Gastroesophageal sphincter (tissue), 4 donors: ENCODE measurements at regions not wholly inside any gene's neighbourhood (a gene's known extent, or its start where the extent isn't known, plus 50 kb on each side); places are given as distances from the start of the nearest gene placed in this dataset.
A peak's percentile ranks its signal among the peaks of the same experiment; 100 is the strongest.
"Not testable (repeated sequence)": the region's sequence is repeated elsewhere in the genome, so short reads cannot be mapped to it uniquely, and the experiment has no call there.

Experiments
- ATAC-seq: fragments of 150-250 bp; one replicate; pipeline ENCODE4 v1.9.1; 2016; ENCODE audit warnings: mild to moderate bottlenecking, moderate library complexity
- H3K27ac ChIP-seq, 4 donors: fragments of 200-600 bp; sonication (generic) in 3 of 4; 1 replicate in 3 of 4; 2 replicates in 1 of 4; pipeline ENCODE4 v1.5.1; 2016 to 2019
- H3K27me3 ChIP-seq: fragments of 200-600 bp; sonication (generic); one replicate; pipeline ENCODE4 v1.5.1; 2019
- H3K36me3 ChIP-seq, 2 donors: fragments of 200-600 bp; sonication (generic); one replicate each; pipeline ENCODE4 v1.5.1; 2019; ENCODE audit warnings: control low read depth in 1 of 2
- H3K4me1 ChIP-seq, 3 donors: fragments of 200-600 bp; sonication (generic); 1 replicate in 2 of 3; 2 replicates in 1 of 3; pipeline ENCODE4 v1.5.1; 2016 to 2019; ENCODE audit warnings: control low read depth in 2 of 3
- H3K4me3 ChIP-seq, 2 donors: fragments of 200-600 bp; sonication (generic); one replicate each; pipeline ENCODE4 v1.5.1; 2019; ENCODE audit warnings: mild to moderate bottlenecking in 1 of 2, moderate library complexity in 1 of 2
- H3K9me3 ChIP-seq, 3 donors: fragments of 200-600 bp; sonication (generic); one replicate each; pipeline ENCODE4 v1.5.1; 2017 to 2019; ENCODE audit warnings: control low read depth in 2 of 3
- EP300 ChIP-seq: sonication (generic); formaldehyde crosslinking; IDR thresholded peaks from one replicate; pipeline ENCODE4 v1.6.1; 2017; ENCODE audit warnings: antibody characterized with exemption, mild to moderate bottlenecking
- POLR2A ChIP-seq, 2 donors: fragments of 450-650 bp; IDR thresholded peaks; one replicate each; pipeline ENCODE4 v1.6.1; 2017; ENCODE audit warnings: antibody characterized with exemption in 2 of 2, mild to moderate bottlenecking in 2 of 2, moderate library complexity in 1 of 2
- POLR2AphosphoS5 ChIP-seq: sonication (generic); formaldehyde crosslinking; IDR thresholded peaks from one replicate; pipeline ENCODE4 v1.6.1; 2017; ENCODE audit warnings: antibody characterized with exemption
- WGBS, 2 donors: methylation state at CpG; one replicate each; pipeline ENCODE4 v1.1.5; 2018; ENCODE audit warnings: low coverage in 1 of 2; 5-methylcytosine and 5-hydroxymethylcytosine counted together
- TF ChIP-seq, protein P1 (sequence below), 4 experiments: fragments of 200-600 bp in 2 of 4; fragments of 450-650 bp in 2 of 4; sonication (generic) in 1 of 4; IDR thresholded peaks; one replicate each; pipeline ENCODE4 v1.5.1; 2017 to 2019; ENCODE audit warnings: antibody characterized with exemption in 4 of 4, mild to moderate bottlenecking in 2 of 4, moderate library complexity in 2 of 4

DNA sequence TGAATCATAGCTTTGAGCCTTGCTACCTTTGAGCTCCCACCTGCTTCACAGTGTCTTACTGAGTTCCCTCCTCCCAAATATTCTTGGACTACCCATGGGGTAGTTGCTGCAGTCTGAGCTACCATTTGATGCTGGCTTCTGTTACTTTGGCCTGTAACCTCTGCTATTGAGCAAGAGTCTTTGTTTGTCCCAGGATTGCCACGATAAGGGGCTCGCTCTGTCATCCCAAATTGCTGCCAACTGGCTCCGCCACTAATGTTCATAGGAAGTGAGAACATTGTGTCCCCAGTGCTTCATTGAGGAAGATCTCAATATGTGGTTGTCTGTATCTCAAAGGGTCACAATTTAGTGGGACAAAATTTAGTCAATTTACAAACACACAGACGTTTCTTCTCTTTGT is 103.8 kb downstream of the TRIM43 start:
- H3K4me1 ChIP-seq: no peaks in the 10 kb centered on the region
- H3K4me3 ChIP-seq: no peak overlapping the region
- TF ChIP-seq POLR2AphosphoS5 (peak; percentile 52), EP300 (no peak)
- TF ChIP-seq, protein P1, sequence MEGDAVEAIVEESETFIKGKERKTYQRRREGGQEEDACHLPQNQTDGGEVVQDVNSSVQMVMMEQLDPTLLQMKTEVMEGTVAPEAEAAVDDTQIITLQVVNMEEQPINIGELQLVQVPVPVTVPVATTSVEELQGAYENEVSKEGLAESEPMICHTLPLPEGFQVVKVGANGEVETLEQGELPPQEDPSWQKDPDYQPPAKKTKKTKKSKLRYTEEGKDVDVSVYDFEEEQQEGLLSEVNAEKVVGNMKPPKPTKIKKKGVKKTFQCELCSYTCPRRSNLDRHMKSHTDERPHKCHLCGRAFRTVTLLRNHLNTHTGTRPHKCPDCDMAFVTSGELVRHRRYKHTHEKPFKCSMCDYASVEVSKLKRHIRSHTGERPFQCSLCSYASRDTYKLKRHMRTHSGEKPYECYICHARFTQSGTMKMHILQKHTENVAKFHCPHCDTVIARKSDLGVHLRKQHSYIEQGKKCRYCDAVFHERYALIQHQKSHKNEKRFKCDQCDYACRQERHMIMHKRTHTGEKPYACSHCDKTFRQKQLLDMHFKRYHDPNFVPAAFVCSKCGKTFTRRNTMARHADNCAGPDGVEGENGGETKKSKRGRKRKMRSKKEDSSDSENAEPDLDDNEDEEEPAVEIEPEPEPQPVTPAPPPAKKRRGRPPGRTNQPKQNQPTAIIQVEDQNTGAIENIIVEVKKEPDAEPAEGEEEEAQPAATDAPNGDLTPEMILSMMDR (IDR thresholded peaks at IDR 0.05): no peak
- H3K27me3 ChIP-seq: peaks cover 14% of the 10 kb centered on the region
- no peaks in the 10 kb centered on the region for H3K9me3 ChIP-seq
- H3K36me3 ChIP-seq: no peaks in the 10 kb centered on the region
- H3K27ac ChIP-seq: peak overlapping the region in 1 of 4 donors; percentile 38
- WGBS, 2 donors: 51 to 53% methylated on average over 2 to 4 of the region's 4 CpGs
- ATAC-seq: peak; percentile 84

DNA sequence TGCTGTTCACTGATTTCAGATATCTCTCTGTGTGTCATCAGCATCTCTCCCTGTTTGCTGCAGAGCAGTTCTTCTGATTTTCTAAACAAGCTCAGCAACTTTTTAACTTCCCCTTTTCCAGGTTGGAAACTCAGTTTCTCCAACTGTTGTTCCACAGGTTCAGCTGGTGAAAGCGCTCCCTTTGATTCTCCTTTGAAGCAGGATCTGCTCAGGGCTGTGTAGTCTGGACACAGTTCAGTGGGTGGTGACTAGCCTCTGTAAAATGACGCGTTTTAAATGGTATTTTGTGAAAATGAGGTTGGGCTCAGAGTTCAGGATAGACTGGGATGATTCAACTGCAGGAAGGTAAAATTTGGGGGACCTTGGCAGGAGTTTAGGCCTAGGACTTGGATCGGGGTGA is 106.3 kb downstream of the TRIM43 start:
- WGBS, 2 donors: 84 to 89% methylated on average over 3 of the region's 4 CpGs
- H3K27me3 ChIP-seq: peaks cover 14% of the 10 kb centered on the region

DNA sequence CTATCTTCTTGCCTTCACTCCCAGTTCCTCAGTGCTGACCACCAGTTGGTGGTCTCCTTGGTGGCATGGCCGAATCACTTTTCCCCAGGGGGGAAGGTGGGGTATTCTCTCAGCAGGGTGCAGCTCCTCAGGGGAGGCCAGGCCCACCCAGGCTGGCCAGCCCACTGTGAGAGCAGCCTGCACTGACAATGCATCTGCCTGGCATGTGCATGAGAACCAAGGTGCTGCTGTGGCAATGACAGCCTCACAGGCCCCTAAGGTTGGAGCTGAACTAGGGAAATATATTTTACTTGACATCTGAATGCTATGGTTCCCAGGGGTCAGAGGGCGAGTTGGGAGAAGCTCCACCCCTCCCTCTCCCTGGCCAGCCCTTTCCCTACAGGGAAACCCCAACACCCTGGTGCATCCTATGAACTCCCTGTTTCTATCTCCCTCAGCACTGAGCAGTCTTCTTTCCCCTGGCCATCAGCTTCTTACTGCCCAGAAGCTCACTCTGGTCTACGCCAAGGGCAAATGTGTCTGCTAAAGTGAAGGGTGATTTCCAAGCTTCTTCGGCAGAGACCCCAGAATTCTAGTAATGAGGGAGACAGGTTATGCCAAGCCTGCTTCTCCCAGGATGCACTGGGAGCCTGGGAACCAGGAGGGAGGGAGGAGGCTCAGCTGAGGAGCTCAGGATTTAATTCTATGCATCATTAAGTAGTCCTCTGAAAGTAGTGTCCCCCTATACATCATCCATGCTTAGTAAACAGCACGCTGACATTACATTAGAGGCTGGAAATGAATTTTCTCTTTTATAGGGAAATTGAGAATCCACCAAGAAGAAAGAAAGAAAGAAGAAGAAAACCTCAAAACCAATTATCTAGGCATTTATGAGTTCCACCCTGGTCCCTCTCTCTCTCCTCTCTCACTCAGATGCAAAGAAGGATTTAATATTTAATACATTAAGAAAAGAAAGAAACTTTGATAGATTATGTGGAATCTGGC is 107.7 kb downstream of the TRIM43 start:
- H3K27ac ChIP-seq, ATAC-seq, H3K9me3 ChIP-seq, H3K4me1 ChIP-seq, H3K4me3 ChIP-seq, H3K36me3 ChIP-seq: not testable (repeated sequence)
- H3K27me3 ChIP-seq: peaks cover 14% of the 10 kb centered on the region
- WGBS, 2 donors: 57 to 67% methylated on average over 1 of the region's 5 CpGs

More for the DNA sequence above, 106.3 kb downstream of the TRIM43 start:
- Histone ChIP-seq H3K36me3 (no peaks in the 10 kb centered on the region), H3K4me1 (no peaks in the 10 kb centered on the region), H3K4me3 (no peak overlapping the region), H3K9me3 (no peaks in the 10 kb centered on the region), H3K27ac (no peak overlapping the region)
- TF ChIP-seq, protein P1 (IDR thresholded peaks at IDR 0.05): no peak
- TF ChIP-seq POLR2AphosphoS5 (no peak), POLR2A (IDR thresholded peaks at IDR 0.05) (no peak), EP300 (no peak)
- ATAC-seq: no peak

DNA sequence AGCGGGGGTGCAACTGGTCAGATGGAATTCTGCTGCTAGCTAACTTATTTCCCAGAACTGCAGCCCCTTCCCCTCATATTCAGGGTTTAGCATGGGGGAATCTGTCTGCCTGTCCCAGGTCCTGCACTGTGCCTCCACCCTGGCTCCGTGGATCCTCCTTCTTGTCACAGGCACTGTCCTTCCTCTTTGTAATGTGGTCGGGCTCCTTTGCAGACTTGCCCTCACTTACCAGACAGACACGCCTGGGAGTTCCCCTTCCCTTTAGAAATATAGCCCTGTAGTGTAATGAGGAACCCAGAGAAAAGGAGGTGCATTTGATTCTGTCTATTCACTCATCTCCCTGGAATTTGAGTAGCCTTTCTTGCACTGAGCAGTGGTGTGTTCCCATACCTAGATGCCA is 108.7 kb downstream of the TRIM43 start:
- Histone ChIP-seq H3K36me3 (no peaks in the 10 kb centered on the region), H3K4me3 (no peak overlapping the region), H3K27me3 (peaks cover 10% of the 10 kb centered on the region), H3K27ac (no peak overlapping the region), H3K9me3 (no peaks in the 10 kb centered on the region), H3K4me1 (peaks cover 0 to 7% (median 0%) of the 10 kb centered on the region in 3 donors)
- no peak for ATAC-seq
- WGBS, 2 donors: 48 to 100% methylated on average over 1 to 3 of the region's 4 CpGs
- TF ChIP-seq, protein P1 (IDR thresholded peaks at IDR 0.05): no peak
- TF ChIP-seq POLR2AphosphoS5: no peak
- TF ChIP-seq EP300: no peak
- TF ChIP-seq POLR2A (IDR thresholded peaks at IDR 0.05): no peak

DNA sequence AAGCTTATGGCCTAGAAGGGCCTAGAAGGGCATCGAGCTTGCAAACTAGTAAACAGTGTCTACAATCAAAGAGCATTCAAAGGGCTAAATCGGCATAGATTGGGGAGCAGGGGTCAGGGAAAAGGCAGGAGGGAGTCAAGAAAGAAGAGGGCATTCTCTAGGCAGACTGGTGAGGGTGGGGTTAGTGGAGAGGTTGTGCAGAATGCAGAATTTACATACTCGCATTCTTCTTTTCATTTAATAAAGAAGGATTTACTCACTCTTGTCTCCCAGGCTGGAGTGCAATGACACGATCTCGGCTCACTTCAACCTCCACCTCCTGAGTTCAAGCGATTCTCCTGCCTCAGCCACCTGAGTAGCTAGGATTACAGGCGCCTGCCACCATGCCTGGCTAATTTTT is 110.7 kb downstream of the TRIM43 start:
- WGBS, 2 donors: 90 to 91% methylated on average over 6 to 7 of the region's 7 CpGs
- ATAC-seq: no peak
- TF ChIP-seq EP300 (no peak), POLR2A (IDR thresholded peaks at IDR 0.05) (no peak), POLR2AphosphoS5 (no peak)
- TF ChIP-seq, protein P1 (IDR thresholded peaks at IDR 0.05): no peak
- Histone ChIP-seq H3K27me3 (no peaks in the 10 kb centered on the region), H3K4me1 (peaks cover 0 to 7% (median 0%) of the 10 kb centered on the region in 3 donors), H3K27ac (no peak overlapping the region), H3K9me3 (no peaks in the 10 kb centered on the region), H3K36me3 (no peaks in the 10 kb centered on the region), H3K4me3 (no peak overlapping the region)

DNA sequence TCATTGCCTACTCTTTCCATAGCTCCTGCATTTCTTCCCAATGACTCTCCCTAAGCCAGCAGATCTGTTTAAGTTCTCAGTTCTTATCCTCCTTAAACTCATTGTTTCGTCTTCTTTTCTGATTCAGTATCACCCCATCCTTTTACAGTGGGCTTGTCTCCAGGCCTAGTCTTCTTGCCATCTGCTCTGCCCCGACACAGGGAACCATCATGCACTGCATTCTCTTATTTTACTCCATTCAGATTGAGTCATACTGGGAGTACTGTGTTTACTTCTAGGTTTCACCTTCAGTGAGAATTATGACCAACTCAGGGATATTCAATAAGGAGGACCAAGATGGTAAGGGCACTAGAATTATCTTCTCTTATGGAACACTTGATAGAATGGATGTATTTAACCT is 115.4 kb downstream of the TRIM43 start:
- ATAC-seq, H3K36me3 ChIP-seq, H3K27ac ChIP-seq, H3K9me3 ChIP-seq, H3K4me3 ChIP-seq, H3K4me1 ChIP-seq, H3K27me3 ChIP-seq: not testable (repeated sequence)
- WGBS, 2 donors: 81 to 100% methylated on average over 1 to 2 of the region's 2 CpGs
